GM21360 (cell line): ENCODE measurements at regions not wholly inside any gene's neighbourhood (a gene's known extent, or its start where the extent isn't known, plus 50 kb on each side); places are given as distances from the start of the nearest gene placed in this dataset.
"Not testable (repeated sequence)": the region's sequence is repeated elsewhere in the genome, so short reads cannot be mapped to it uniquely, and the experiment has no call there.

Experiments used
- ATAC-seq: cut with Tn5 transposase; IDR thresholded peaks from one replicate; pipeline ENCODE4 v1.9.1; 2021; ENCODE audit warnings: mild to moderate bottlenecking, moderate library complexity; ENCODE audit not compliant: unreplicated experiment

DNA sequence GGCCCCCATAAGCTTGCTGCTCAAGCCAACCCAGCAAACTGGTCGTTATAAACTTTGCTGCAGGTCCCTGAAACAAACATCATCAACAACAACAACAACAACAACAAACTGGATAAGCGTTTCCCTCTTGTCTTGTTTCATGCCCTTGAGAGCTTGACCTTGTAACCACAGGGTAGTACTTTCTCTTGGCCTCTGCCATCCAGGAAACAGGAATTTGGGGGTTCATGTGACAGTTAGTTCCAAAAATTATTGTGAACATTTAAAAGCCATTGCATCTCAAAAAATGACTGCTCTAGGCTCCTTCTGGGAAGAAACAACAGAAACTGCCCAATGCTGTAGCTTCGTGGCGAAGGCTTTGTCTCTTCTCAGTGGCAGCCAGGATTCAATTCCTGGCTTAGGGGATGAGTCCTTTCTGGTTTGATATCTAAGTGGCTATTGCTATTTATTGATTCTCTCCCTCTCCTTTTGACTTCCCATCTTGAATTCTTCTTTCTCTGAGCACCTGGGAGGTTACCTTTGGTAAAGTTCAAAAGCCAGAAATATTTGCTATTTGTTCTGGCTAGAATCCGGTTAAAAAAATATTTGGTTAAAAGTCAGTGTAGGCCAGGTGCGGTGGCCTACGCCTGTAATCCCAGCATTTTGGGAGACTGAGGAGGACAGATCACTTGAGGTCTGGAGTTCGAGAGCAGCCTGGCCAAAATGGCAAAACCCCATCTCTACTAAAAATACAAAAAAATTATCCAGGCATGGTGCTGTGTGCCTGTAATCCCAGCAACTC lies 52.0 kb upstream of the CPM start:
- no peak for ATAC-seq

DNA sequence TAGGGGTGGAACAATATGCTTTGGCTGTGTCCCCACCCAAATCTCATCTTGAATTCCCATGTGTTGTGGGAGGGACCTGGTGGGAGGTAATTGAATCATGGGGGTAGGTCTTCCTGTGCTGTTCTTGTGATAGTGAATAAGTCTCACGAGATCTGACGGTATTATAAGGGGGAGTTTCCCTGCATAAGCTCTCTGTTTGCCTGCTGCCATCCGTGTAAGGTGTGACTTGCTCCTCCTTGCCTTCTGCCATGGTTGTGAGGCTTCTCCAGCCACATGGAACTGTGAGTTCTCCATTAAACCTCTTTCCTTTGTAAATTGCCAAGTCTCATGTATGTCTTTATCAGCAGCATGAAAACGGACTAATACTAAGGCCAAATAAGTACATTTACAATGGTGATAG lies 64.6 kb upstream of the CPM start:
- ATAC-seq, result not testable (repeated sequence)

DNA sequence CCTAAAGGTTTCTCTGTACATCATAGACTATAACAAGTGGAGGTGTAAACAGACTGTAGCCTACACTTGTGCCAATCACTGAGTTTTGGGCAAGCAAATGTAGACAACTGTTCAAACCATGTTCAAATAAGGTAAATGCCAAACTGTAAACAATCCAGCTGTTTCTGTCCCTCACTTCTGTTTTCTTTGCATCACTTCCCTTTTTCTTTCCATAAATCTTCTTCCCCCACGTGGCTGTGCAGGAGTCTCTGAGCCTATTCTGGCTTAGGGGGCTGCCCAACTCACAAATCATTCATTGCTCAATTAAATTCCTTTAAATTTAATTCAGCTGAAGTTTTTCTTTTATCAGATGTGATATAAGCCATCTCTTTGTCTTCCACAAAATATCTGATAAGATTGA lies 65.1 kb upstream of the CPM start:
- no peak for ATAC-seq

DNA sequence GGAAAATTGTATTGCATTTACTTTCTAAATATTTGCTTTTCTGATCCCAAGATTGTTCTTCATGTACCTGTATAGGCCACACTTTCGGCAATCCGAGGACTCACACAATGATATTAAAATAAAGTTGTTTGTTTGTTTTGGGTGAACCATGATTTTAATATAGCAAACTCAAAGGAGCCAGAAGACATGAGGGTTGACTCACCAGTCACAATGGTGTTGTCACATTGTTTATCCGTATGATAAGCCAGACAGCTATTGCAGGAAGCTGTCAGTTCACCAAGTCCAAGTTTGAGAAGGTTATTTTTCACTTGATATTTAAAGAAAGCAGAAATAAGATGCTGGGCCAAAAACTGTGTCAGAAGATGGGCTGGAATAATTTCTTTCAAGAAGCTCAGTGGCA lies 67.1 kb upstream of the CPM start:
- ATAC-seq, result no peak

DNA sequence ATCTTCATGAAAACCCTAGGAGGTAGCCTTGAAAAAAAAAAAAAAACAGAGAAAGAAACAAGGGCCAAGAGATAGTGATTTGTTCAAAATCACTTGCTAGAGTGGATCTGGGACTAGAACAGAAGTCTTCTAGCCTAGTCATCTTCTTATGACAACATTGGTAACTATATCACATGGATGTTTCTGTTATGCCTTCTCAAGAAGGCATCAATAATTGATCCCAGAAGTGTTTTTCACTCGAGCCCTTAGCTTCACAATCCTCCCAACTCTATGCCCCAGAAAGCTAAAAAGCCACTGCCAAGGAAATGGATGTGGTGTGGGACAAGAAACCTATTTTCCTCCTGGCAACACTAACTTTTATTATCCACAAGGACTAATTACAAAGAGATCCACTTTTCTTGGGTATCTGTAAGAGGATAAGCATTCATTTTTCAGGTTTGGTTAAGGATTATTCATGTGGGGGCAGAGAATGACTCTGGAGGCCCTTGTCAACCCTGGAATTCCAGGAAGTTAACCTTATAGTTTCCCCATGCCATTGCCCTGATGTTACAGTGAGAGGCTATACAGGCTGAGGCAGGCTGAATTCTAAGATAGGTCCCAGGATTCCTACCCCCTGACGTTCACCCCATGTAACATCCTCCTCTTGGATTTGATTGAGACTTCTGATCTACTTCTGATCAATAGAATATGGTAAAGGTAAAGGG lies 67.7 kb upstream of the CPM start:
- ATAC-seq, result no peak

DNA sequence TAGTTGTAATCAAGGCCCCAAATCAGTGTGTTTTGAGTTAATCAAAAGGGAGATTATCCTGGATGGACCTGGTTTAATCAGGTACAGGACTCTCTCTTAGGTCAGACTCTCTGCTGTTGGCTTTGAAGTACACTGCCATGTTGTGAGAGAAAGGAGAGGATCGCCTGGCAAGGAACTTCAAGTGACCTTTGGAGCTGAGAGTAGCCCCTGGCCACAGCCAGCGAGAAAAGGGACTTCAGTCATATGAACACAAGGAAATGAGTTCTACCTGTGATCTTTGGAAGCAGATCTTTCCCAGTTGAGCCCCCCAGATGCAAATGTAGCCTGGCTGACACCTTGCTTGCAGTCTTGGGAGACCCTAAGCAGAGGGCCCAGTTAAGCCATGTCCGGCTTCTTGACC lies 68.3 kb upstream of the CPM start:
- ATAC-seq, result no peak

DNA sequence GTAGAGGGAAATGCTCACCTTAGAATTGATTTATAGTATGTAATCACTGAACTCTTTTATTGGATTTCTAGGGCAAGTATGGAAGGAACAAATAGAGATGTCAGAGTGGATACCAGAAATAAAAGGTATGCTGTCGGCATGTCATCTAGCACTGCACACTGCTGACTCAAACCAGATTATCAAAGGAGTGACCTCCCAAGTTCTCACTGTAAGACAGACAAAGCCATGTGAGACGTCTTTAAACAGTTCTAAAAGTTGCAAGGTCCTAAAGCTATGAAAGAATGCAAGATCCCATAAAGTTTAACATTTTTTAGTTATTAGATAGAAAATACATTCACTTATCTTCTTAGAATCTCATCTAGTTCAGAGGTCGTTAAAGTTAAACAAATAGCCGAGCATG lies 70.0 kb upstream of the CPM start:
- no peak for ATAC-seq

DNA sequence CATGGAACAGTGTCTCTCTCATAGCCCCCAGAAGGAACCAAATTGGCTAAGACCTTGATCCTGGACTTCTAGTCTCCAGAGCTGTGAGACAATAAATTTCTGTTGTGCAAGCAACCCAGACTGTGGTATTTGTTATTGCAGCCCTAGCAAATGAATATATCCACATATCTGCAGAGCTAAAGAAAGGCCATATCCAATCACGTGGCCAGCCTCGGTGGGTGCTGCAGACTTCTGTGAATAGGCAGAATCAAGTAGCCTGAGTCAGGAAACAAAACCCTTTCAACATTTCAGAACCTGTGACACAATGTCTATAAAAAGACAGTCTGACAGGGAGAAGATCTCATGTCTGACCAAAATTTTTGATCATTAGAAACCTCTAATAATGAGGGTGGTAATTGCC lies 71.0 kb upstream of the CPM start:
- ATAC-seq, result no peak

DNA sequence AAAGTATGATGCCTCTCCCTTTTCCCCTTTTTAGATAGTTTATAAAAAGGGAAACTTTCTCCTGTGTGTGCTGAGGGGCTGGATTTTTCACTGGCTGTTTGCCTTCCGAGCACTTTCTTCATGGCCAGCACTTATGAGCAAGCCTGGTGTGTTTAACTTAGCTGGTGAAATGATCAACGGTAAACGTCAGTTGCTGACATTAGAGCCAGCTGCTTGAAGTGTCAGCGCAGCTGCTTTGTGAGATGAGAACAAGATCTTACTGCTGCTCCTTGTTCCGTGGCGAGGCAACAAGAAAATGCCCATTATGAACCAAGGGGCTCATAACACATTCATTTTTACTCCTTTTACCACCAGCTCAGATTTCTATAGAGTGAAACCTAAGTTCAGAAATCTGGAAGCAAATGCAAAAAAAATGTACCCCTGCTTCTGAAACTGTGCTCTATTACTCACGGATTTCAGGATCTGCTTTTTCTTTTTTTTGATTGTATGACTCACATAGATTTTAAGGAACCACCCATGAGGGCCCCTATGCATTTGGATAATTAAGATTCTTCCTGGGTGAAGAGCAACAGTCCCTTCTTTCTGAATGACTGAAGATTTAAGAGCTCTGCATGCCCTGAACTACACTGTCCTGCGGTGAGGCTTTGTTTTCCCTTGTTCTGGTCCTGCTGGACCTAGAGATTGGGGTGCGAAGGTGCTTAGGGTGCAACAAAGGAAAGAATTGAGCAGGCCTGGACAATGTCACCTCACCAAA lies 74.3 kb upstream of the CPM start:
- no peak for ATAC-seq

DNA sequence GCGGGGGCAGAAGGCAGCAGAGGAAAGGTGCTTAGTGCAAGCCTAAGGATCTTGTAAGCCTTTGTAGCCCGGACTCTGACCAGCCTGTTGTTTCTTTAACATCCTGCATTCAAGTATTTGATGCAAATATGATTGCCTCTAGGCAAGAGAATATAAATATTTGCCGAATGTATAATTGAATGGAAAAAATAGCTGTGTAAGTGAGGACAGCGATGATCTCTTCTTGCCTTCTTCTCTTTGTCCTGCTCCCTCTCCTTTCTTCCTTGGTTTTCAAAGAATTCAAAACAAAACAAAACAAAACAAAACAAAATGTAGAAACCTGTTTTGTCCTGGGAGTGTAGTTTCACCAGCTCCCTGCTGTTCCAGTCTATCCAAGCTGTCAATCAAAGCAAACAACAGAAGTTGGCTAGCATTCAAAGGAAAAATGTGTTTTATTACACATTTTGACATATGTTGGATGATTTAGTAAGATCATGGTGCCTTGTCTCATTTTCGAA lies 74.9 kb upstream of the CPM start:
- no peak for ATAC-seq

DNA sequence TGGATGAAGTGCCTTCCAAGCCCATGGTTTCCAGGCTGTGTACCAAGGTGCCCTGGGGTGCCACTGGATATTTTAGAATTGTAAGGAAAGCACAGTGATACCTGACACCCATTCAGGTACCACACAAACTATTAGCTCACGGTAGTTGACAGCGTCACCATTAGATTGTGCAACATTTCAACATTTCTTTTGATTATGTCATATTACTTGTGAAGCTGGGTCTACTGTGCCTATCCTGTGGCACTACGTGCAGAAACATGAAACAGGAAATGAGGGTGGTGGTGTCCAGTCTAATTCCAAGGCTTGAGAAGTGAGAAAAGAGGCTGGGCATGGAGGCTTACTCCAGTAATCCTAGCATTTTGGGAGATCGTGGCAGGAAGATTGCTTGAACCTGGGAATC lies 75.5 kb upstream of the CPM start:
- no peak for ATAC-seq

DNA sequence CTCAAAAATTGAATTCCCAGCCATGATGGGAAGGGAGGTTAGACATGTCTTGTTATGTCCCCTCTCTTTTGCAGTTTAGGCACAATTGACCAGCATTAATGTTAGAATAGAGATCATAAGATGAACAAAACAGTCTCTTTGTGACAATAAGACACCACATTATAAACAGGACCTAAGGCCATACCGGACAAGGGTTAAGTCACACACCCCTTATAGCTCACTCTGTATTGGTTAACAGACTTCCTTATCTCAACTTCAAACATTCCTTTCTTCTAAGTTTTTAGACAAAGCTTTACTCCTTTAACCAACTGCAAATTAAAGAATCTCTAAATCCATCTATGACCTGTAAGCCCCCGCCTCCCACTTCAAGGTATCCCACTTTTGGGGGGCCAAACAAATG lies 81.1 kb upstream of the CPM start:
- no peak for ATAC-seq

DNA sequence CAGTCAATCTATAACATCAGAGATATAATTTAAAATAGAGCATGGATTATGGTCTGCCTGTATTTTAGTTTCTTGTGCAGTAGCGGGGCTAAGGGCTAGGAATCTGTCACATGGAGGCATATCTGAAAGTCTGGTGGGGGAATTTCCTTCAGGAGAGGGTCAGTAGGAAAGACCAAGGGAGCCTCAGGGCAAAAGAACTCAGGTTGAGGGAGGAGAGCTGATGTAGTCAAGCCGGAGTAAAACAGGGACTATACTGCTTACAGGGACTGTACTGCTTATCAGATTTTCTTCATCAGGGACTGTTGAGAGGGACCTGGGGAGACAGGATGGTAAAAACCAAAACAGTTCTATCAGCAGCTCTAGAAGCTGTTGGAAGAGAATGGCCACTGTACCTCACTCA lies 82.0 kb upstream of the CPM start:
- ATAC-seq, result no peak

DNA sequence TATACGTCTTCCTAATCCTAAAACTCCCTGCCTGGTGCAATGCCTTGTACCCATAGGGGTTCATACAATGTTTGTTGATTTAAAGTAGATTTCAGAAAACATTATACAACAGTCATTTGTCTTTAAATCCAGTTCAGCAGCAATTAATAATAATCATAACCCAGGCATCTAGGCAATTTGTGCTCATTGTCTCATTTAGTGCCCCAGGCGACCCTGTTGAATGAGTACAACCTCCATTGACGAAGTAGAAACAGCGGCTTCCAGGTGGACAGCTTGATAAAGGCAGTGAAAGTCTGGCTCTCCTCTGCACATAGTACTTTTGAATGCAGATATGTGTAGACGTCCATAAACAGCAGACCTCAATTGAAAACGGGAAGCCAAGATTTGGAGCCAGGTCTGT lies 82.9 kb upstream of the CPM start:
- no peak for ATAC-seq

DNA sequence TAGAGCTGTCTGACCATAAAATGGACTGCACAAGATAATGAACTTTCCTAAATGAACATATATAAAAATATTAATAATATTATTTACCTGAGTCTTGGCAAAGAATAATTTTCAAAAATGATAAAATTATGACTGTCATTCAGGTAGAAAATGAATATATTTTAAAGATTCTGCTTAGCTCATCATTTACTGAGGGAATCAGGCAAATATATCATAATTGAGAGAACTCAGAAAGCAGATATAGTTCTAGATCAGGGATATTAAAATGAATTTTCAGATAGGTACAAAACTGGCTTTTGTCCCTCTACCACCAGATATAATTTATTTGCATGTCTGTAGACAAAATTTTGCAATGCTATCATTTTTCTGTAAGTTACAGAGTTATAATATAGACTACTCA lies 86.1 kb upstream of the CPM start:
- ATAC-seq, result no peak

DNA sequence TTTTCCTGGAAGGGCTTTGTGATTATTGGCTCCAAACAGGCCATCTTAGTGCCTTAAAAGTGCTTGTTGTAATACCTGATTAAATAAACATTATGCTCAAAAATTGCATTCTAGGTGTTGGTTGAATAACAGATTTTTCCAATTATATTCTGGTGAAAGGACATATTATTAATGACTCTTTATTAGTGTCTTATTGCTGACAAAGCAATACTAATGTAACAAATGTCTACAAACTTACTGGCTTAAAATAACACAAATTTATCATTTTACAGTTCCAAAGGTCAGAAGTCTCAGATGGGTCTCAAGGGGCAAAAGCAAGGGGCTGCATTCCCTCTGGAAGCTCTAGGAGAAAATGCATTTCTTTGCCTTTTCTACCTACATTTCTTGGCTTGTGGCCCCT lies 86.9 kb upstream of the CPM start:
- no peak for ATAC-seq

DNA sequence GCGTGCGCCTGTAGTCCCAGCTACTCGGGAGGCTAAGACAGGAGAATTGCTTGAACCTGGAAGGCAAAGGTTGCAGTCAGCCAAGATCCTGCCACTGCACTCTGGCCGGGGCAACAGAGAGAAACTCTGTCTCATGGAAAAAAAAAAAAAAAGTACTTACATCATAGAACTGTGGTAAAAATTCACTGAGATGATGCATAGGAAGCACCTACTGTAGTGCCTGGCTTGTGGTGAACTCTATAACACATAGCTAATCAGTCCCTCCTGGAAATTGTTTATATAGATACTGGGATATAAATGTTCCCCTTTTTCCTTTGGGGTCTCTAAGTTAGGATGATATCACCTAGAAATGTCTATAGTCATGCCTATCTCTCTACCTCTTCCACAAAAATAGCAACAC lies 89.7 kb upstream of the CPM start:
- ATAC-seq, result no peak

DNA sequence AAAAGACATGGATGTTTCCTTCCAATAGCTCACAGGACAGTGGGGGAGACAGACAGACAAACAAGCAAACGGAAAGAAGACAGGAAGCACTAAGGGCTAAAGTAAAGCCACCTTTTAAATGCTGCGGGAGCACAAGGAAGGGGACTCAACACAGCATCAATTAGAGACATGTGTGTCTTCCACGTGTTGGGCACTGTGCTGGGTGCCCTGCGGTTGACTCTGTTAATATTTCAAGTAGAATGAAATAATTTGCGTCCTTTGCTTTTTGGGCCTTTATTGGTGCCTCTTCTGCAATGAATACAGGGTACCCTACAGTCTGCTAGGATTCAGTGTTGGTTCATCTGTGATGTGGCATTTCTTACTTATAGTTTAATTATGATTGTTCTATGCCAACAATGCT lies 90.9 kb upstream of the CPM start:
- no peak for ATAC-seq

DNA sequence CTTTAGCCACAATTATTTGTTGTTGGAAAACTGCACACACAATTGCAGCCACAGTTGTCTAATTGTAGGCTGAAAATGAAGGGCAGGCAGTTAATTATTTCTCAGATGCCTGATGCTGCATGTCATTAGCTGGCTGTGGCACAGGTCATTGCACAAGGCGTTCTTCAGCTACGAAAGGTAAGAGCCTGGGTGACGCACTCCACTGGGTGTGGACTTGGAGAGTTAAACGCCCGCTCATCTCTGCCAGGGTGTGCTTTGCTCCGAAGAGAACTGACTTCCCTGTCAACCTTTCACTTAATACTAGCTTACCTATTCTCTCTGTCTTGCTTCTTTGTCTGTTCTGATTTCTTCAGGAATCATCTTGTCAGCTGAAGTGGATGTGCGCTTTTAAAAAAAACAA lies 91.4 kb upstream of the CPM start:
- no peak for ATAC-seq

DNA sequence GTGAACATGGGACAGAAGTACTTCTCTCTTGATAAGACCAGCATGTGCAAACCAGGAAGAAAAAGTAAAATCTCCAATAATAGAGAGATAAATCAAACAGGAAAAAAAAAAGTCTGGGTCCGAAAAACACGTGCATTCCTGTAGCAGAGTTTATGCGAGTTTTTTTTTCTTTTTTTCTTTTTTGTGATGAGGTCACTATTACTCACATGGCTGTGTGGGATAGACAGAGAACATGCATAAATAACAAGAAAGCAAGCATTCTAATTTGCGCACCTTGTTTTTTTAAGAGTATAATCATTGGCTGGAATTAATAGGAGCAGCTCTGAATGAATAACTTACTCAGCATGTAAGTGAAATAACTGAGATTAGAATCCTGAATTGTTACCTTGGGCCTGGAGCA lies 91.9 kb upstream of the CPM start:
- no peak for ATAC-seq

DNA sequence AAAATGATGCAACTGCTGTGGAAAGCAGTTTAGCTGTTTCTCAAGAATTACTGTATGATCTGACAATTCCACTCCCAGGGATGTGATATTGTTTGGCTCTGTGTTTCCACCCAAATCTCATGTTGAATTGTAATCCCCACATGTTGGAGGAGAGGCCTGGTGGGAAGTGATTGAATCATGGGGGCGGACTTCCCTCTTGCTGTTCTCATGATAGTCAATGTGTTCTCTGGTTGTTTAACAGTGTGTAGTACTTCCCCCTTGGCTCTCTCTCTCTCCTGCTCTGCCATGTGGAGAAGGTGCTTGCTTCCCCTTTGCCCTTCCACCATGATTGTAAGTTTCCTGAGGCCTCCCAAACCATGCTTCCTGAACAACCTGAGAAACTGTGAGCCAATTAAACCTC lies 93.4 kb upstream of the CPM start:
- no peak for ATAC-seq

DNA sequence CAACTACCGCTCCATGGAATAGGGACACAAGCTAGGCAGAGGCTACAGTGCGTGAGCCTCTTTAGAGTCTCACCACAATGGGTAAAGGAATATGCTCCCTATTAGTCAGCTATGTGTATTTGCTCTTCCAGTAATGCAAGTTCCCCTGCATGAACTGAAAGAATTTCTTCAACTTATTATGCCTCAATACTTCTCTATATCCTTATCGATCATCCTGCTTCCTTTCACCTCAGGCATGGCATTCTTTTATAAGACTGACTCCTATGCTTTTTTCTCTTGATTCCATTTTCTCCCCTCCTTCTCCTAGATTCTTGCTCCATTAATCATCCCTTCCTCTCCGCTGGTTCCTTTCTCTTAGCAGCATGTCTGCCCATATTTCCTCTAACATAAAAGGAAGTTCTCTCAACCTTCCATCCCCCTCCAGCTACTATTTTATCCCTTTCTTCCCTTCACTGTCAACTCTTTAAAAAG lies 94.5 kb upstream of the CPM start:
- ATAC-seq, result no peak
